KMS-11 (cell line): ENCODE measurements at regions not wholly inside any gene's neighbourhood (a gene's known extent, or its start where the extent isn't known, plus 50 kb on each side); places are given as distances from the start of the nearest gene placed in this dataset.

Experiments
- H2AFZ ChIP-seq: fragments of 200-600 bp; sonication (generic); 2 replicates; pipeline ENCODE4 v1.6.1; 2016; ENCODE audit warnings: antibody characterized with exemption, mixed run types, low read depth
- H3K27ac ChIP-seq: fragments of 200-600 bp; sonication (generic); 2 replicates; pipeline ENCODE4 v1.6.1; 2016; ENCODE audit warnings: mild to moderate bottlenecking, mixed run types
- H3K27me3 ChIP-seq: fragments of 200-600 bp; sonication (generic); 2 replicates; pipeline ENCODE4 v1.6.1; 2017; ENCODE audit warnings: mild to moderate bottlenecking, low read depth, mixed run types, moderate library complexity; ENCODE audit not compliant: insufficient read depth
- H3K36me3 ChIP-seq: fragments of 200-600 bp; sonication (generic); 2 replicates; pipeline ENCODE4 v1.6.1; 2017; ENCODE audit warnings: mild to moderate bottlenecking, mixed run types; ENCODE audit not compliant: insufficient read depth
- H3K4me1 ChIP-seq: fragments of 200-600 bp; sonication (generic); 2 replicates; pipeline ENCODE4 v1.6.1; 2016; ENCODE audit warnings: mild to moderate bottlenecking, low read depth, mixed run types; ENCODE audit not compliant: poor library complexity, severe bottlenecking
- H3K4me2 ChIP-seq: fragments of 200-600 bp; sonication (generic); 2 replicates; pipeline ENCODE4 v1.7.0; 2016; ENCODE audit warnings: mild to moderate bottlenecking, mixed run types
- H3K4me3 ChIP-seq: fragments of 200-600 bp; sonication (generic); IDR thresholded peaks from 2 replicates; pipeline ENCODE4 v1.6.1; 2017; ENCODE audit warnings: low read depth, low read length, mixed read lengths; ENCODE audit not compliant: insufficient read depth
- H3K79me2 ChIP-seq: fragments of 200-600 bp; sonication (generic); 2 replicates; pipeline ENCODE4 v1.6.1; 2016; ENCODE audit warnings: low read depth, mixed run types; ENCODE audit not compliant: insufficient read depth
- H3K9ac ChIP-seq: fragments of 200-600 bp; sonication (generic); 2 replicates; pipeline ENCODE4 v1.6.1; 2016; ENCODE audit warnings: mild to moderate bottlenecking, mixed run types
- H4K20me1 ChIP-seq: fragments of 200-600 bp; sonication (generic); 2 replicates; pipeline ENCODE4 v1.6.1; 2016; ENCODE audit warnings: mild to moderate bottlenecking, mixed run types; ENCODE audit not compliant: insufficient read depth
- CTCF ChIP-seq: fragments of 200-600 bp; sonication (generic); conservative IDR thresholded peaks from 2 replicates; pipeline ENCODE4 v1.6.1; 2017; ENCODE audit warnings: low read depth, mild to moderate bottlenecking, antibody characterized with exemption, low read length, moderate library complexity, mixed read lengths

- Histone ChIP-seq H4K20me1 (no peaks in the 10 kb centered on the region), H3K4me2 (no peak overlapping the region), H3K79me2 (no peaks in the 10 kb centered on the region), H3K4me1 (no peaks in the 10 kb centered on the region), H3K27ac (no peak overlapping the region), H3K9ac (no peak overlapping the region), H3K36me3 (no peaks in the 10 kb centered on the region), H2AFZ (no peak overlapping the region), H3K4me3 (no peak overlapping the region), H3K27me3 (no peaks in the 10 kb centered on the region)
- no peak for TF ChIP-seq CTCF
These were observed 101.2 kb downstream of the NMUR2 start for GRCh38 chr5:152303841-152304240.

GRCh38 chr5:152297866-152298265 is 107.2 kb downstream of the NMUR2 start:
- Histone ChIP-seq H2AFZ (no peak overlapping the region), H3K79me2 (no peaks in the 10 kb centered on the region), H3K27ac (no peak overlapping the region), H3K4me3 (no peak overlapping the region), H4K20me1 (no peaks in the 10 kb centered on the region), H3K4me1 (no peaks in the 10 kb centered on the region), H3K27me3 (no peaks in the 10 kb centered on the region), H3K9ac (no peak overlapping the region), H3K4me2 (no peak overlapping the region), H3K36me3 (no peaks in the 10 kb centered on the region)
- TF ChIP-seq CTCF: no peak

GRCh38 chr5:152293189-152293588 is 111.9 kb downstream of the NMUR2 start:
- no peak for TF ChIP-seq CTCF

GRCh38 chr5:152290181-152290580 is 114.9 kb downstream of the NMUR2 start:
- no peak overlapping the region for H2AFZ ChIP-seq
- TF ChIP-seq CTCF: no peak
- H3K36me3 ChIP-seq: no peaks in the 10 kb centered on the region
- H3K4me2 ChIP-seq: no peak overlapping the region
- no peaks in the 10 kb centered on the region for H4K20me1 ChIP-seq
- H3K27ac ChIP-seq: no peak overlapping the region
- H3K27me3 ChIP-seq: no peaks in the 10 kb centered on the region
- H3K4me3 ChIP-seq: no peak overlapping the region
- H3K79me2 ChIP-seq: no peaks in the 10 kb centered on the region
- H3K9ac ChIP-seq: no peak overlapping the region
- no peaks in the 10 kb centered on the region for H3K4me1 ChIP-seq

More at GRCh38 chr5:152293189-152293588, 111.9 kb downstream of the NMUR2 start:
- no peak overlapping the region for H3K4me3 ChIP-seq
- no peak overlapping the region for H3K9ac ChIP-seq
- H4K20me1 ChIP-seq: no peaks in the 10 kb centered on the region
- H3K27ac ChIP-seq: no peak overlapping the region
- H2AFZ ChIP-seq: no peak overlapping the region
- H3K79me2 ChIP-seq: no peaks in the 10 kb centered on the region
- H3K36me3 ChIP-seq: no peaks in the 10 kb centered on the region
- no peaks in the 10 kb centered on the region for H3K27me3 ChIP-seq
- H3K4me1 ChIP-seq: no peaks in the 10 kb centered on the region
- no peak overlapping the region for H3K4me2 ChIP-seq
